ENCODE measurements at regions not wholly inside any gene's neighbourhood (a gene's known extent, or its start where the extent isn't known, plus 50 kb on each side); places are given as distances from the start of the nearest gene placed in this dataset.

DNA sequence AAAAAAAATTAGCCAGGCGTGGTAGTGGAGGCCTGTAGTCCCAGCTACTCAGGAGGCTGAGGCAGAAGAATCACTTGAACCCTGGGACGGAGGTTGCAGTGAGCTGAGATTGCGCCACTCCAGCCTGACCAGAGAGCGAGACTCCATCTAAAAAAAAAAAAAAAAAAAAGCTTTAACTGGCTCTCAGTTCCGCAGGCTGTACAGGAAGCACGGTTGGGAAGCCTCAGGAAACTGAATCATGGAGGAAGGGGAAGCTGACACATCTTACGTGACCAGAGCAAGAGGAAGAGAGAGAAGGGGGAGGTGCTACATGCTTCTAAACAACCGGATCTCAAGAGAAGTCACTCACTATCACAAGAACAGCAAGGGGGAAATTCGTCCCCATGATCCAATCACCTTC is 505.6 kb upstream of the SLC8A1 start:
- DNase-seq (ENCODE audit: extremely low read depth, low read depth): no peak
- TF ChIP-seq, protein P1, sequence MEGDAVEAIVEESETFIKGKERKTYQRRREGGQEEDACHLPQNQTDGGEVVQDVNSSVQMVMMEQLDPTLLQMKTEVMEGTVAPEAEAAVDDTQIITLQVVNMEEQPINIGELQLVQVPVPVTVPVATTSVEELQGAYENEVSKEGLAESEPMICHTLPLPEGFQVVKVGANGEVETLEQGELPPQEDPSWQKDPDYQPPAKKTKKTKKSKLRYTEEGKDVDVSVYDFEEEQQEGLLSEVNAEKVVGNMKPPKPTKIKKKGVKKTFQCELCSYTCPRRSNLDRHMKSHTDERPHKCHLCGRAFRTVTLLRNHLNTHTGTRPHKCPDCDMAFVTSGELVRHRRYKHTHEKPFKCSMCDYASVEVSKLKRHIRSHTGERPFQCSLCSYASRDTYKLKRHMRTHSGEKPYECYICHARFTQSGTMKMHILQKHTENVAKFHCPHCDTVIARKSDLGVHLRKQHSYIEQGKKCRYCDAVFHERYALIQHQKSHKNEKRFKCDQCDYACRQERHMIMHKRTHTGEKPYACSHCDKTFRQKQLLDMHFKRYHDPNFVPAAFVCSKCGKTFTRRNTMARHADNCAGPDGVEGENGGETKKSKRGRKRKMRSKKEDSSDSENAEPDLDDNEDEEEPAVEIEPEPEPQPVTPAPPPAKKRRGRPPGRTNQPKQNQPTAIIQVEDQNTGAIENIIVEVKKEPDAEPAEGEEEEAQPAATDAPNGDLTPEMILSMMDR (IDR thresholded peaks at IDR 0.05; ENCODE audit: low read depth, low read length): no peak

DNA sequence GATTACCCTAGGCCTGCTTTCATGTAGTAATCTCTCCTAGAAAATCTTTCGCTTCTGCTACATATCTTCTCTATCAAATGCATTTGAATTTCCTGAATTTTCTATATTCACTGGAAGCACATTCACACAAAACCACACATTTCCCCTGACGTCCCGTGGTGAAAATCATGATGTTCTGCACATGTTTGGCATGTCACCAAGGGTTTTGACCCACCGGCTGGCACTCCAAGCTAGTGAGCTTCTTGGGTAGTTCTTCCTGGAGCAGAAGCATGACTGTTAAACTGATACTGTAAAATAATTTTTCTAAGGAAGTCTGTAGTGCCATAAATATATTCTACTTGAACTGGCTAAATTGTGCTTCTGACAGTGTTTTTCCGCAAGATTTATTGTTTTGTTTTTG is 510.1 kb upstream of the SLC8A1 start:
- TF ChIP-seq, protein P1 (IDR thresholded peaks at IDR 0.05; ENCODE audit: low read depth, low read length): no peak

DNA sequence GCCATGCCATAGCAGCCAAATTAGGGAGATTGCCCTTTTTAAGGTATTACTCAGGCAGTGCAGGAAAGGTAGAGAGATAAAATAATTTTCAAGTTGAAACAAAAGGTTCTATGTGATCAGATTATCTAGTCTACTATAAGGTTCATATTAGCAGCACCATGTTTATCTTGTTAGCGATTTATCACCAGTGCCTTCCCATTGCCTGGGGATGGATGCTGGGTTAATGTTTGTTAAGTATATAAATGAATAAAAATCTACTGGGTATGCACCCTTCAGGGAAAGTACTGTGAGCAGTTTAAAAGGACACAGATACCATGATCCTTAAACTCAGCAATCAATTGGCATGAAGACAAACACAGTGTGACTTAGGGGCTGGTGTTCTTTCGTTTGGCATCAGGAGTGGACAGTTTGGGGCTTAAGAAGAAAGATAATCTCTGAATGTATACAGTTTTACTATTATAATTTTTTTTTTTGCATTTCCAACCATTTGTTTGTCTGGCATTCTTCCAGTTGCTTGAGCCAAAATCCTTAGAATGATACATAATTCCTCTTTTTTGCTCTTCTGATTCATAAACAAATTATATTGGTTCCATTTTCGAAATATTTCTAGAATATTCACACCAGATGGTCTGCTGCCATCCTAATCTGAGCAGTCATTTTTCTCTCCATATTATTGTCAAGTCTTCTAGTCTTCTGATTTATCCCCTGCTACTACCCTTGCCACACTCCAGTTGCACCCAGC is 512.8 kb upstream of the SLC8A1 start:
- TF ChIP-seq, protein P1 (IDR thresholded peaks at IDR 0.05; ENCODE audit: low read depth, low read length): no peak
- DNase-seq (ENCODE audit: extremely low read depth, low read depth): no peak

More for the DNA sequence above, 510.1 kb upstream of the SLC8A1 start:
- DNase-seq (ENCODE audit: extremely low read depth, low read depth): no peak

DNA sequence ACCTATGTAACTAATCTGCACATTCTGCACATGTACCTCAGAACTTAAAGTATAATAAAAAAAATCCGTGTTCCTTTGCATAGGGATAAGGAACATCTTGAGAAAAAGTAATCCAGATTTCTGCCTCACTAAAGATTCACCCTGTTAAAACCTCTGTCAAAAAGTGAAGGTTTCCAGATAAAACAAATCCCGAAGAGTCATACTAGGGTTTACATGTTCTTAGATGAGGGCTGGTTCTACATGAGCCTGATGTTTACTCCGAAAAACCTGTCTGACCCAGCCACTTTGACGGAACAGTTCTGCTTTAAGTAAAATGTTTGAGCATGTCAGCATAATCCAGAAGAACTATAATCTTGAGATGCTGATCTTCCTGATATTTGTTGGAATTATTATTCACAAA is 515.6 kb upstream of the SLC8A1 start:
- no peak for DNase-seq (ENCODE audit: extremely low read depth, low read depth)
- TF ChIP-seq, protein P1 (IDR thresholded peaks at IDR 0.05; ENCODE audit: low read depth, low read length): no peak

DNA sequence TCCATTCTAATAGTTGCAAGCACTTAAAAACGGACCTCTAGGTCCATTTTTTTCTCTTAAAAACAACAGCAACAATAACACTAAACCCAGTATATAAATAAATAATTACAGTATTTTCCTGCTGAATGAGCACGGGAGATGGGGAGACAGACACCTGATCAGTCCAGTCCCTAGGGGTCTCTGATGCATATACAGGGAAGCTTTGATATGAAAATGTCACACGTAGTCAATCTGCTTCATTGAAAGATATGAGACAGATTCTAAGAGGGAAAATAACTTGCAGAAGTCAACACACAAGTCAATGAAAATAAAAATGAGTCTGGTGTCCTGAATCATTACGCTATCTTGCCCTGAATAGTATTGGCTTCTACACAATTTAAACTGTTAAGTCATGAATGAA is 523.3 kb upstream of the SLC8A1 start:
- DNase-seq (ENCODE audit: extremely low read depth, low read depth): no peak
- TF ChIP-seq, protein P1 (IDR thresholded peaks at IDR 0.05; ENCODE audit: low read depth, low read length): no peak

DNA sequence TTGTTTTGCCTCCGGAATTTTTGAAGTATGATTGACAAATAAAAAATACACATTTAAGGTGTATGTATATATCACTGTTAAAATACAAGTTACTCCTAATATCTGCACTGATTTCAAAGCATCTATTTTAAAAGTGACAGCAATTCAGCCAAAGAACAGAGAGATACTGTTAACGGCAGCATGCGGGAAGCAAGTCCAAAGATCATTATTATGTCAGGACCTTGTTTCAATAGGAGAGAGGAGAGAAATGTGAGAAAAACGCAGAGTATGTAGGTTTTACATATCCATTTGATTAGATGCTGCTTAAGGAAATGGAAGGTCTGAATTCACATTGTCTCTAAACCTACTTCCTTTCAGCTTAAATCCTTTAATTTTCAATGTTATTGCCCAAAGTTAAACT is 545.5 kb upstream of the SLC8A1 start:
- TF ChIP-seq, protein P1 (IDR thresholded peaks at IDR 0.05; ENCODE audit: low read depth, low read length): no peak
- DNase-seq (ENCODE audit: extremely low read depth, low read depth): no peak

DNA sequence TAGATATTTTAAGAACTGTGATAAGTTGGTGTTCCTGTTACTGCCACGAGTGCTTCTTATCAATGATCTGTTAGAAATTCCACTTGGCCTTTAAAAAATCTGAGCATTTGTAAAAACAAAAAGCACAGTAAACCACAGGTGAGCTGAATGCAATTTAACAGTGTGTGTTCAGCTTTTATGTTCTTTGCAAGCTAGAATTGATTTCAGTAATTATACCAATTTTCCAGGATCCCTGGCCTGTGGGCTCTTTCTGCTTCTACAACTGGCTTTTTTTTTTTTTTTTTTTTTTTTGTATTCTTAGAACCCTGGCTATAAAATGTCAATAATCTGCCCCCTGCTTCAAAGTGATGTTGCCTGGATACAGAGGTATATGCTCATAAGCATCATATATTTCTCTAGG is 548.5 kb upstream of the SLC8A1 start:
- TF ChIP-seq, protein P1 (IDR thresholded peaks at IDR 0.05; ENCODE audit: low read depth, low read length): no peak
- no peak for DNase-seq (ENCODE audit: extremely low read depth, low read depth)

Data from AG09319 (cell line).